ENCODE measurements at regions not wholly inside any gene's neighbourhood (a gene's known extent, or its start where the extent isn't known, plus 50 kb on each side); places are given as distances from the start of the nearest gene placed in this dataset.
"Not testable (repeated sequence)": the region's sequence is repeated elsewhere in the genome, so short reads cannot be mapped to it uniquely, and the experiment has no call there.

DNA sequence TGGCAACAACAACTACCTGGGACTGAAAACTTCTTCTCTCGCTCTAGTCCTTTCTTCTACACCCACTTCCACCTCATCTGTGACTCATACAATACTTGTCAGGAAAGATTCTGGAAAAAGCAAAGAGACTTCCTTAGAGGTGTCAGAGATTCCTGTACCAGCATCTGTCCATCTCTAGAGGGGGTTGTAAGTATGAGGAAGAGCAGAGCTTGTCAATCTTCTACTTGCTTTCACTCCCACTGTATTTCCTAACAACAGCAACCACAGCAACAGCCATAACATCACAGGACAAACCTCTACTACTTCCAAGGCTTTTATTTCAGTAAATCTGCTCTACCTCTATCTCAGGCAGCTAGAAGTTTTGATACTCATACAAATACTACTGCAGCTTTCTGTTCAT, 1479.5 kb downstream of the RPIA start:
- TF ChIP-seq, protein P1, sequence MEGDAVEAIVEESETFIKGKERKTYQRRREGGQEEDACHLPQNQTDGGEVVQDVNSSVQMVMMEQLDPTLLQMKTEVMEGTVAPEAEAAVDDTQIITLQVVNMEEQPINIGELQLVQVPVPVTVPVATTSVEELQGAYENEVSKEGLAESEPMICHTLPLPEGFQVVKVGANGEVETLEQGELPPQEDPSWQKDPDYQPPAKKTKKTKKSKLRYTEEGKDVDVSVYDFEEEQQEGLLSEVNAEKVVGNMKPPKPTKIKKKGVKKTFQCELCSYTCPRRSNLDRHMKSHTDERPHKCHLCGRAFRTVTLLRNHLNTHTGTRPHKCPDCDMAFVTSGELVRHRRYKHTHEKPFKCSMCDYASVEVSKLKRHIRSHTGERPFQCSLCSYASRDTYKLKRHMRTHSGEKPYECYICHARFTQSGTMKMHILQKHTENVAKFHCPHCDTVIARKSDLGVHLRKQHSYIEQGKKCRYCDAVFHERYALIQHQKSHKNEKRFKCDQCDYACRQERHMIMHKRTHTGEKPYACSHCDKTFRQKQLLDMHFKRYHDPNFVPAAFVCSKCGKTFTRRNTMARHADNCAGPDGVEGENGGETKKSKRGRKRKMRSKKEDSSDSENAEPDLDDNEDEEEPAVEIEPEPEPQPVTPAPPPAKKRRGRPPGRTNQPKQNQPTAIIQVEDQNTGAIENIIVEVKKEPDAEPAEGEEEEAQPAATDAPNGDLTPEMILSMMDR (IDR thresholded peaks at IDR 0.05): not testable (repeated sequence)
- TF ChIP-seq POLR2A (IDR thresholded peaks at IDR 0.05): not testable (repeated sequence)

Measured in esophagus squamous epithelium (tissue), 4 donors.